H1 (cell line): ENCODE measurements at regions not wholly inside any gene's neighbourhood (a gene's known extent, or its start where the extent isn't known, plus 50 kb on each side); places are given as distances from the start of the nearest gene placed in this dataset.
"Not testable (repeated sequence)": the region's sequence is repeated elsewhere in the genome, so short reads cannot be mapped to it uniquely, and the experiment has no call there.

Experiments used
- CTCF ChIA-PET: fragments of 300-600 bp; sonication (Branson Sonifier 250); formaldehyde crosslinking; loops from one replicate; lab custom pipeline; 2021; ENCODE audit not compliant: partially characterized antibody; lab: Charles Lee
- POLR2A ChIA-PET: fragments of 300-600 bp; sonication (Branson Sonifier 250); formaldehyde crosslinking; loops from one replicate; lab custom pipeline; 2021; ENCODE audit warnings: inconsistent platforms; ENCODE audit not compliant: partially characterized antibody; lab: Charles Lee
- DNase-seq, 2 experiments: peaks; one replicate each; pipeline versions ENCODE4 v3.0.0 to v3.0.0-alpha.2; 2010 to 2022; ENCODE audit warnings: low spot score in 2 of 2, low read depth in 1 of 2, mixed read lengths in 1 of 2
- FAIRE-seq: peaks from 2 replicates; lab custom pipeline; 2011; peaks lifted over from hg19 to GRCh38; lab: Jason Lieb, UNC
- H2AFZ ChIP-seq: 2 replicates; pipeline ENCODE4 v1.8.1; 2012; ENCODE audit warnings: low read length, inconsistent platforms
- H2AK5ac ChIP-seq: 2 replicates; pipeline ENCODE4 v1.6.1; 2013; ENCODE audit warnings: low read depth, low read length
- H2BK120ac ChIP-seq: replicated peaks from 2 replicates; pipeline ENCODE3; 2013; ENCODE audit warnings: low read depth, low read length, inconsistent platforms
- H2BK12ac ChIP-seq: 2 replicates; pipeline ENCODE4 v1.6.1; 2013; ENCODE audit warnings: low read depth, low read length
- H2BK15ac ChIP-seq: 2 replicates; pipeline ENCODE4 v1.6.1; 2013; ENCODE audit warnings: low read length
- H2BK20ac ChIP-seq: 2 replicates; pipeline ENCODE4 v1.6.1; 2013; ENCODE audit warnings: low read length
- H2BK5ac ChIP-seq: 2 replicates; pipeline ENCODE4 v1.6.1; 2013; ENCODE audit warnings: low read depth, low read length
- H3K14ac ChIP-seq: 2 replicates; pipeline ENCODE4 v1.6.1; 2013; ENCODE audit warnings: inconsistent platforms; ENCODE audit not compliant: insufficient read length
- H3K18ac ChIP-seq: 2 replicates; pipeline ENCODE4 v1.6.1; 2013; ENCODE audit warnings: low read length; ENCODE audit errors: extremely low read depth
- H3K23ac ChIP-seq: 2 replicates; pipeline ENCODE4 v1.6.1; 2013; ENCODE audit warnings: inconsistent platforms; ENCODE audit not compliant: insufficient read length
- H3K23me2 ChIP-seq: 2 replicates; pipeline ENCODE4 v1.6.1; 2013; ENCODE audit warnings: low read depth, low read length
- H3K27ac ChIP-seq: 2 replicates; pipeline ENCODE4 v1.6.1; 2011; ENCODE audit warnings: low read depth, low read length, inconsistent platforms
- H3K27me3 ChIP-seq, 4 experiments: replicated peaks in 1 of 4; 1 replicate in 1 of 4; 2 replicates in 3 of 4; pipeline versions ENCODE4 v1.6.1 to v1.8.1; 2011 to 2013; ENCODE audit warnings: low read length in 3 of 4, mild to moderate bottlenecking in 3 of 4, inconsistent platforms in 2 of 4, mixed read lengths in 2 of 4, moderate library complexity in 1 of 4; ENCODE audit not compliant: control insufficient read depth in 3 of 4, insufficient read depth in 3 of 4; ENCODE audit errors: extremely low read depth in 1 of 4
- H3K36me3 ChIP-seq, 4 experiments: 2 replicates each; pipeline versions ENCODE4 v1.6.1 to v1.8.1; 2011 to 2013; ENCODE audit warnings: mild to moderate bottlenecking in 4 of 4, low read length in 3 of 4, moderate library complexity in 2 of 4, control low read depth in 1 of 4, inconsistent platforms in 1 of 4; ENCODE audit not compliant: insufficient read depth in 4 of 4, control insufficient read depth in 2 of 4
- H3K4ac ChIP-seq: replicated peaks from 2 replicates; pipeline ENCODE3; 2013; ENCODE audit warnings: low read length, low read depth, mixed read lengths, inconsistent platforms; ENCODE audit not compliant: insufficient read length
- H3K4me1 ChIP-seq, 4 experiments: replicated peaks in 1 of 4; 1 replicate in 1 of 4; 2 replicates in 3 of 4; pipeline versions ENCODE4 v1.6.1 to v1.8.1; 2011 to 2013; ENCODE audit warnings: low read length in 3 of 4, inconsistent platforms in 2 of 4, mixed read lengths in 1 of 4; ENCODE audit not compliant: insufficient read depth in 4 of 4, control insufficient read depth in 3 of 4
- H3K4me2 ChIP-seq, 2 experiments: 2 replicates each; pipeline versions ENCODE4 v1.6.1 to v1.8.1; 2011 to 2013; ENCODE audit warnings: low read depth in 2 of 2, low read length in 2 of 2, control low read depth in 1 of 2, inconsistent platforms in 1 of 2, mild to moderate bottlenecking in 1 of 2; ENCODE audit not compliant: insufficient read depth in 1 of 2
- H3K4me3 ChIP-seq, 4 experiments: fragments of 200-600, 300-600 bp in 1 of 4; sonication (generic), shearing (Covaris generic), sonication (Bioruptor Twin) in 1 of 4; 2 replicates each; pipeline versions ENCODE4 v1.5.1 to v1.8.1; 2011 to 2016; ENCODE audit warnings: low read length in 4 of 4, low read depth in 3 of 4, control low read depth in 2 of 4, inconsistent platforms in 2 of 4, mild to moderate bottlenecking in 2 of 4, mixed read lengths in 1 of 4, moderate library complexity in 1 of 4; ENCODE audit not compliant: insufficient read depth in 2 of 4; ENCODE audit errors: extremely low read depth in 1 of 4
- H3K56ac ChIP-seq: replicated peaks from 2 replicates; pipeline ENCODE3; 2013; ENCODE audit warnings: low read depth, mild to moderate bottlenecking, mixed read lengths, low read length, inconsistent platforms; ENCODE audit not compliant: insufficient read length
- H3K79me1 ChIP-seq: 2 replicates; pipeline ENCODE4 v1.6.1; 2013; ENCODE audit warnings: low read depth, low read length, control low read depth
- H3K79me2 ChIP-seq, 2 experiments: 2 replicates each; pipeline versions ENCODE4 v1.6.1 to v1.8.1; 2012 to 2013; ENCODE audit warnings: low read length in 2 of 2, mild to moderate bottlenecking in 2 of 2, inconsistent platforms in 1 of 2; ENCODE audit not compliant: insufficient read depth in 2 of 2, control insufficient read depth in 1 of 2
- H3K9ac ChIP-seq, 4 experiments: replicated peaks in 1 of 4; 1 replicate in 1 of 4; 2 replicates in 3 of 4; pipeline versions ENCODE4 v1.6.1 to v1.8.1; 2011 to 2013; ENCODE audit warnings: low read depth in 3 of 4, low read length in 3 of 4, control low read depth in 2 of 4, mild to moderate bottlenecking in 2 of 4, moderate library complexity in 2 of 4, inconsistent platforms in 1 of 4; ENCODE audit errors: extremely low read depth in 1 of 4
- H3K9me3 ChIP-seq, 2 experiments: 2 replicates each; pipeline versions ENCODE4 v1.6.1 to v1.8.1; 2012 to 2013; ENCODE audit warnings: mild to moderate bottlenecking in 2 of 2, moderate library complexity in 2 of 2, control low read depth in 1 of 2, inconsistent platforms in 1 of 2, low read depth in 1 of 2, low read length in 1 of 2, mixed read lengths in 1 of 2; ENCODE audit not compliant: insufficient read depth in 2 of 2
- H4K20me1 ChIP-seq, 2 experiments: replicated peaks in 1 of 2; 2 replicates each; pipeline versions ENCODE3 to v1.8.1; 2011 to 2013; ENCODE audit warnings: inconsistent platforms in 2 of 2, low read length in 2 of 2, mild to moderate bottlenecking in 1 of 2; ENCODE audit not compliant: insufficient read depth in 2 of 2, control insufficient read depth in 1 of 2
- H4K5ac ChIP-seq: 2 replicates; pipeline ENCODE4 v1.6.1; 2013; ENCODE audit warnings: low read length, low read depth, mixed read lengths, inconsistent platforms; ENCODE audit not compliant: insufficient read length
- H4K8ac ChIP-seq: 2 replicates; pipeline ENCODE4 v1.8.0; 2013; ENCODE audit warnings: mild to moderate bottlenecking, moderate library complexity, low read length, inconsistent platforms; ENCODE audit not compliant: insufficient read depth; ENCODE audit errors: extremely low read depth
- H4K91ac ChIP-seq: replicated peaks from 2 replicates; pipeline ENCODE3; 2013; ENCODE audit warnings: low read length, mixed read lengths, inconsistent platforms; ENCODE audit not compliant: insufficient read length
- WGBS, 2 experiments: shearing (Covaris generic) in 1 of 2; methylation state at CpG; one replicate each; pipeline versions ENCODE4 v1.1.6 to v1.1.7; 2013 to 2015; ENCODE audit warnings: low lambda C conversion rate in 2 of 2, mixed read lengths in 2 of 2, inconsistent platforms in 1 of 2, low coverage in 1 of 2, missing lambda C conversion rate in 1 of 2; ENCODE audit not compliant: insufficient replicate concordance in 2 of 2, insufficient coverage in 1 of 2, insufficient read length in 1 of 2; ENCODE audit errors: extremely low coverage in 1 of 2, missing lambda C conversion rate in 1 of 2; 5-methylcytosine and 5-hydroxymethylcytosine counted together

DNA sequence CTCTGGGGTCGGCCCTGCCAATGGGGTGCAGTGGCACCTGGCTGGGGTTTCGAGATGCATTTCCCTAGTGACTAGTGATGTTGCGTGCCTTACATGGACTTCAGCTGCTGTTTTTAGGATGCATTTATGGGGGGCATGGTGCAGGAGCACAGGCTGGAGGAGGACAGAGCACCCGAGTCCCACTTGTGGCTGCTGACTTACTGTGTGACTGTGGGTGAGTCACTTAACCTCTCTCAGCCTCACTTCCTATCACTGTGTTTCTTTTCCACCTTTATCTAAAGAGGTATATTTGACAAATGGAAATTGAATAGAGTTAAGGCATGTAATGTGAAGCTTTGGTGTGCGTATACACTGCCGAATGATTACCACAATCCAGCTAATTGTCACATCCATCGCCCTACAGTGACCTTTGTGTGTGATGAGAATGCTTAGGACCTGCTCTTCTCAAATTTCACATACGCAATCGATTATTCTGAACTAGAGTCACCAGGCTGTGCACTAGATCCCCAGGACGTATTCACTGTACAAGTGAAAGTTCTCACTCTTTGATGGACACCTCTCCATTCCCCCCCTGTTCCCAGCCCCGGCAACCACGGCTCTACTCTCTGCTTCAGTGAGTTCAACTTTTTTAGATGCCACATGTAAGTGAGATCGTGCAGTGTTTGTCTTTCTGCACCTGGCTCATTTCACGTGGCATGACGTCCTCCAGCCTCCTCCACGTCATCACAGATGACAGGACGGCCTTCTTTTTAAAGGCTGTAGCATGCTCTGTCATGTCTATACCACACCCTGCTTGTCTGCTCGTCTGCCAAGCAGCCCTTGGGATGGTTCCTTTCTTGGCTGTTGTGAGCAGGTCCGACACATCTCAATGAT is 202.3 kb downstream of the NPIPB11 start:
- H4K5ac ChIP-seq, CTCF ChIA-PET, H2AK5ac ChIP-seq, H3K9me3 ChIP-seq, H2BK15ac ChIP-seq, H3K36me3 ChIP-seq, POLR2A ChIA-PET, H2BK5ac ChIP-seq, H2BK12ac ChIP-seq, H3K4ac ChIP-seq, H4K91ac ChIP-seq, H4K20me1 ChIP-seq, H3K9ac ChIP-seq, H3K4me3 ChIP-seq, H2BK20ac ChIP-seq, H3K4me2 ChIP-seq, H3K4me1 ChIP-seq, H3K56ac ChIP-seq, H3K18ac ChIP-seq, H3K23me2 ChIP-seq, H3K14ac ChIP-seq, H4K8ac ChIP-seq, H3K79me2 ChIP-seq, H2AFZ ChIP-seq, H3K23ac ChIP-seq, H2BK120ac ChIP-seq, H3K27me3 ChIP-seq, H3K79me1 ChIP-seq, FAIRE-seq, H3K27ac ChIP-seq: not testable (repeated sequence)
- DNase-seq, result peak in 1 of 2 experiments; percentile 1
- 88% methylated on average over 16 of the region's 19 CpGs; no CpG with 5 or more reads in 1 of the 2 experiments for WGBS, 2 experiments
